ENCODE measurements at regions not wholly inside any gene's neighbourhood (a gene's known extent, or its start where the extent isn't known, plus 50 kb on each side); places are given as distances from the start of the nearest gene placed in this dataset.
"Not testable (repeated sequence)": the region's sequence is repeated elsewhere in the genome, so short reads cannot be mapped to it uniquely, and the experiment has no call there.

GRCh38 chr1:221284028-221284427 lies 404.8 kb downstream of the HLX start:
- CTCF ChIA-PET = interaction anchor here (1.7 kb wide), 1 partner anchor 20 kb away, joined by 4 read pairs; no protein-coding TSS in a partner anchor
- intact Hi-C loops (cut with micrococcal nuclease; ENCODE audit: unreplicated experiment) (no loop called here), in situ Hi-C loops (cut with MboI) (no loop called here)
- FAIRE-seq = no peak
- H2AFZ ChIP-seq (ENCODE audit: control insufficient read depth, low read depth, low read length) = no peak overlapping the region
- POLR2A ChIA-PET = no interaction called here
- no peak for ATAC-seq
- no TSS peak for BruUV-seq (replicated peaks)
- TF ChIP-seq ZSCAN29 (IDR thresholded peaks at IDR 0.05) (no peak), MTA3 (IDR thresholded peaks at IDR 0.05; ENCODE audit: borderline replicate concordance, low read length) (no peak), NR2C2 (IDR thresholded peaks at IDR 0.05; ENCODE audit: borderline replicate concordance, control insufficient read depth, insufficient read length, low read depth) (no peak), PRDM15 (CRISPR knock-in tag; IDR thresholded peaks at IDR 0.05) (no peak), CBX3 (IDR thresholded peaks at IDR 0.05; ENCODE audit: borderline replicate concordance, low read depth) (no peak)
- no peak overlapping the region for H3K27ac ChIP-seq (ENCODE audit: control insufficient read depth, insufficient read depth)
- H3K4me2 ChIP-seq (ENCODE audit: control insufficient read depth, insufficient read depth) = no peak overlapping the region
- no peak overlapping the region for H3K4me3 ChIP-seq
- H3K4me1 ChIP-seq (ENCODE audit: control insufficient read depth, insufficient read depth, low read length) = no peaks in the 10 kb centered on the region
- WGBS (ENCODE audit: insufficient coverage, insufficient replicate concordance, low lambda C conversion rate, missing lambda C conversion rate) = 13% methylated on average over 1 of the region's 1 CpG
- SMC1A ChIA-PET (ENCODE audit: uncharacterized antibody, unreplicated experiment) = no interaction called here
- H3K9me3 ChIP-seq (replicated peaks; ENCODE audit: control insufficient read depth, insufficient read depth, low read length) = no peaks in the 10 kb centered on the region
- H3K27me3 ChIP-seq (replicated peaks in 1 of 2; ENCODE audit: control insufficient read depth in 2 of 2, insufficient read depth in 2 of 2, low read length in 1 of 2) = no peaks in the 10 kb centered on the region; a peak in 1 of 4 replicates
- no peak overlapping the region for H3K9ac ChIP-seq (ENCODE audit: control insufficient read depth, insufficient read depth, low read length)
- H3K79me2 ChIP-seq (ENCODE audit: control insufficient read depth, insufficient read depth, low read length) = no peaks in the 10 kb centered on the region
- RAD21 ChIA-PET (ENCODE audit: unreplicated experiment) = no interaction called here
- H4K20me1 ChIP-seq (ENCODE audit: control insufficient read depth, insufficient read depth) = no peaks in the 10 kb centered on the region
- no peak for DNase-seq (ENCODE audit: low read depth, low spot score)
- no peaks in the 10 kb centered on the region for H3K36me3 ChIP-seq (ENCODE audit: control insufficient read depth in 2 of 2, insufficient read depth in 2 of 2, low read length in 1 of 2)

- ATAC-seq; H3K27ac ChIP-seq (ENCODE audit: control insufficient read depth, insufficient read depth); H3K36me3 ChIP-seq (ENCODE audit: control insufficient read depth in 2 of 2, insufficient read depth in 2 of 2, low read length in 1 of 2); intact Hi-C loops (cut with micrococcal nuclease; ENCODE audit: unreplicated experiment); H3K4me2 ChIP-seq (ENCODE audit: control insufficient read depth, insufficient read depth); H2AFZ ChIP-seq (ENCODE audit: control insufficient read depth, low read depth, low read length); RAD21 ChIA-PET (ENCODE audit: unreplicated experiment); H3K4me1 ChIP-seq (ENCODE audit: control insufficient read depth, insufficient read depth, low read length); H3K9ac ChIP-seq (ENCODE audit: control insufficient read depth, insufficient read depth, low read length); DNase-seq (ENCODE audit: low read depth, low spot score); FAIRE-seq; H3K9me3 ChIP-seq (replicated peaks; ENCODE audit: control insufficient read depth, insufficient read depth, low read length); H4K20me1 ChIP-seq (ENCODE audit: control insufficient read depth, insufficient read depth); H3K79me2 ChIP-seq (ENCODE audit: control insufficient read depth, insufficient read depth, low read length); H3K27me3 ChIP-seq (replicated peaks in 1 of 2; ENCODE audit: control insufficient read depth in 2 of 2, insufficient read depth in 2 of 2, low read length in 1 of 2); POLR2A ChIA-PET; H3K4me3 ChIP-seq; BruUV-seq (replicated peaks); SMC1A ChIA-PET (ENCODE audit: uncharacterized antibody, unreplicated experiment); in situ Hi-C loops (cut with MboI): not testable (repeated sequence)
- 56% methylated on average over 14 of the region's 14 CpGs for WGBS (ENCODE audit: insufficient coverage, insufficient replicate concordance, low lambda C conversion rate, missing lambda C conversion rate)
- CTCF ChIA-PET = interaction anchor here (1.7 kb wide), 1 partner anchor 21 kb away, joined by 4 read pairs; no protein-coding TSS in a partner anchor
Observed at GRCh38 chr1:221284991-221285390, 405.7 kb downstream of the HLX start.

GRCh38 chr1:221285458-221286210 lies 406.4 kb downstream of the HLX start:
- ATAC-seq; DNase-seq (ENCODE audit: low read depth, low spot score); H2AFZ ChIP-seq (ENCODE audit: control insufficient read depth, low read depth, low read length); H3K9ac ChIP-seq (ENCODE audit: control insufficient read depth, insufficient read depth, low read length); intact Hi-C loops (cut with micrococcal nuclease; ENCODE audit: unreplicated experiment); H3K79me2 ChIP-seq (ENCODE audit: control insufficient read depth, insufficient read depth, low read length); H3K27ac ChIP-seq (ENCODE audit: control insufficient read depth, insufficient read depth); H3K27me3 ChIP-seq (replicated peaks in 1 of 2; ENCODE audit: control insufficient read depth in 2 of 2, insufficient read depth in 2 of 2, low read length in 1 of 2); H3K4me3 ChIP-seq; H3K4me1 ChIP-seq (ENCODE audit: control insufficient read depth, insufficient read depth, low read length); H4K20me1 ChIP-seq (ENCODE audit: control insufficient read depth, insufficient read depth); CTCF ChIA-PET; RAD21 ChIA-PET (ENCODE audit: unreplicated experiment); H3K36me3 ChIP-seq (ENCODE audit: control insufficient read depth in 2 of 2, insufficient read depth in 2 of 2, low read length in 1 of 2); SMC1A ChIA-PET (ENCODE audit: uncharacterized antibody, unreplicated experiment); H3K4me2 ChIP-seq (ENCODE audit: control insufficient read depth, insufficient read depth); BruUV-seq (replicated peaks); POLR2A ChIA-PET; H3K9me3 ChIP-seq (replicated peaks; ENCODE audit: control insufficient read depth, insufficient read depth, low read length); in situ Hi-C loops (cut with MboI); FAIRE-seq: not testable (repeated sequence)
- WGBS (ENCODE audit: insufficient coverage, insufficient replicate concordance, low lambda C conversion rate, missing lambda C conversion rate) = 72% methylated on average over 30 of the region's 45 CpGs
